Erythroblast (primary cell): ENCODE measurements at regions not wholly inside any gene's neighbourhood (a gene's known extent, or its start where the extent isn't known, plus 50 kb on each side); places are given as distances from the start of the nearest gene placed in this dataset.
"Not testable (repeated sequence)": the region's sequence is repeated elsewhere in the genome, so short reads cannot be mapped to it uniquely, and the experiment has no call there.

Experiments used
- GATA1 ChIP-seq: IDR thresholded peaks from 2 replicates; pipeline ENCODE4 v1.6.1; 2011; ENCODE audit warnings: low read depth, mild to moderate bottlenecking, control low read depth, low read length, moderate library complexity
- POLR2A ChIP-seq: IDR thresholded peaks from 2 replicates; pipeline ENCODE4 v1.6.1; 2011; ENCODE audit warnings: mild to moderate bottlenecking, low read length

GRCh38 chr3:145687978-145688377, 473.0 kb downstream of the PLOD2 start:
- not testable (repeated sequence) for TF ChIP-seq POLR2A, GATA1
